T-helper 1 cell (primary cell): ENCODE measurements at regions not wholly inside any gene's neighbourhood (a gene's known extent, or its start where the extent isn't known, plus 50 kb on each side); places are given as distances from the start of the nearest gene placed in this dataset.
"Not testable (repeated sequence)": the region's sequence is repeated elsewhere in the genome, so short reads cannot be mapped to it uniquely, and the experiment has no call there.

Source experiments
- DNase-seq, 5 donors: peaks; one replicate each; pipeline ENCODE4 v3.0.0-alpha.2; 2012 to 2020

DNA sequence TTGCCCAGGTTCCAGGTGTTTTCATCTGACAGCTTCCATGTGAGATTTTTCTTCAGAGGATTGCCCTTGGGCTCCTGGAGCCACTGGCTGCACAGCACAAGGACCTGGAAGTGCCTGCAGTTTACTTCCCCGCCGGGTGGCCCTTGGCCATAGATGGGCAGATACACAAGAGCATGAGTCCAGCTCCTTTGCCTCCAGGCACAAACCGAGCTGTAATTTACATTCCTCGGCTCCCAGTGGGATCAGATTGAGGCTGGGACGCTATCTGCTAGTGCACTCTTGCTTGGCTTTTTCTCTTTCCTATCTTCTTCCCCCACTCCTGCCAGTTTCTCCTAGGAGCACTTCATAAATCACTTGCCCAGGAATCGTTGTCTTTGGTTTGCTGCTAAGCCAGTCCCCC lies 85.4 kb upstream of the RALY start:
- no peak for DNase-seq

DNA sequence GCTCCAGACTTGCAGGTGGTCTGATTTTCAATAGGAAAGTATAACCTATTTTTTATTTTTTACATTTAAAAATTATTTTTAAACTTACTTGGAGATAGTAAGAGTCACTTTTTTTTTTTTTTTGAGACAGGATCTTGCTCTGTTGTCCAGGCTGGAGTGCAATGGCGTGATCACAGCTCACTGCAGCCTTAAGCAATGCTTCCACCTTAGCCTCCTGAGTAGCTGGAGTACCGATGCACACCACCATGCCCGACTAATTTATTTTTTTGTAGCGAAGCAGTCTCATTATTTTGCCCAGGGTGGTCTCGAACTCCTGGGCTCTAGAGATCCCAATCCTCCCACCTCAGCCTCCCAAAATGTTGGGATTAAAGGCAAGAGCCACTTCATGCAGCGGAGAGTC lies 84.8 kb upstream of the RALY start:
- no peak for DNase-seq

DNA sequence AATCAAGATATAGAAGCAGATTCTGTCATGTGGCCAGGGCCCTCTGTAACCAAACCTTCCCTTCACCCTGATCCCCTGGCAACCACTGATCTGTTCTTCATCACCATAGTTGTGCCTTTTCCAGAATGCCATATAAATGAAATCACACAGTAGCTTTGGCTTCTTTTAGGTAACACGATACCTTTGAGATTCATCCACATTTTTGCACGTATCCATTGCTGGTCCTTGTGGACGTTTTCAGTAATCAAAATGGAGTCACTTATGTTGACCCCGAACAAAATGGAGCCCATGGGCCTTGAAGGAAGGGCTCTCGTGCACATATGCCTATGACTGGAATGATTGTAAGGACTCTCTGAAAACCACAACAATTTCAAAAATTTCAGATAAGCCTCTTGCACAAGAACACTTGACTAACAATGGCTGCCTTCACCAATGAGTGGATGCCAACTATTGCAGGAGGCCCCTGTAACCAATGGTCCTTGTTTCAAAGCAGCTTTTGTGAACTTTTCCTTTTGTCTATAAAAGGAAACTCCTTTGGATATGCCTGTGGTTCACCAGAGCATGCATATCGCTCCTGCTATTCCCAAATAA lies 84.3 kb upstream of the RALY start:
- no peak for DNase-seq

DNA sequence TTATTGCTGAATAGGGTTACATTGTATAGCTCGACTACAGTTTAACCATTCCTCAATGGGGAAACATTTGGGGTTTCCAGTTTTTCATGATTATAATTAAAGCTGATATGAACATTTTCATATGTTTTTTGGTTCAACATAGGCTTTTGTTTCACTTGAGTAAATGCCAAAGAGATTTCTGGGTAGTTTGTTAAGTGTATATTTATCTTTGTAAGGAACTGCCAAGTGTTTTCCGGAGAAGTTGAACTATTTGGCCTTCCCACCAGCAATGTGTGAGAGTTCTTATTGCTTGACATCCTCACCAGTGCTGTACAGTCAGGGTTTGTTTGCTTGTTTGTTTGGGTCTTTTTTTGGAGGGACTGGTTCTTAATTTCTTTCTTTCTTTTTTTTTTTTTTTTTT lies 83.7 kb upstream of the RALY start:
- DNase-seq: no peak

- no peak for DNase-seq
Observed at GRCh38 chr20:33910529-33911327, 83.0 kb upstream of the RALY start.

GRCh38 chr20:33914919-33915318 lies 78.8 kb upstream of the RALY start:
- DNase-seq: peak in 3 of 5 donors; percentile 6 to 43 (median 11)

DNA sequence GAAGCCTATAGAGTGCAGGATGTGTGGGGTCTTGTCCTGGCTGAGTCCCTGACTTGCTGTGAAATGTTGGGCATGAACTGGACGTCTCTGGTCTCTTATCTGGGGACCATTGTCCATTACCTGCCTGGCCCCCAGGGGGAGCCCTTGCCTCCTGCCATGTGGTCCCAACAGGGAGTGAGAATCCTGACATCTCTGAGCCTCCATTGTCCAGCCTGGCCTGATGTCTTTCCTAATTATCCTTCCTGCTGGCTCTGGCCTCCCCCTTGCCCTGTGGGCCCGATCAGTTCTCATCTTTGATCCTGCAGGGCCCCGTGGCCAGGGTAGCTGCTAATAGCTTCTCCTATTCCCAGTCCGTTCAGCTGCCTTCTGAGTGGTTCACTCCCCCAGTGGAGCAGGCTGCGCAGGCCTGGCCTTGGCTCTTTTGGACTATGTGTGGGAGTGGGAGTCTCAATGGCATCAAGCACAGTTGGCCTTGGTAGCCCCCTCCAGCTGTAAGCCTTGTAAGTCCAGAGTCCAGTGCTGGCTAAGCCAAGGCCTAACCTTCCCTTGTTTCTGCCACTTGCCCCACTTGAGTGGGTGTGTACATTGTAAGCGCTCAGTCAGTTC lies 77.9 kb upstream of the RALY start:
- peak; percentile 22 to 47 (median 28) for DNase-seq

GRCh38 chr20:33916768-33917167 lies 76.9 kb upstream of the RALY start:
- DNase-seq: no peak

- DNase-seq: no peak
Observed at GRCh38 chr20:33917831-33918525, 75.7 kb upstream of the RALY start.

DNA sequence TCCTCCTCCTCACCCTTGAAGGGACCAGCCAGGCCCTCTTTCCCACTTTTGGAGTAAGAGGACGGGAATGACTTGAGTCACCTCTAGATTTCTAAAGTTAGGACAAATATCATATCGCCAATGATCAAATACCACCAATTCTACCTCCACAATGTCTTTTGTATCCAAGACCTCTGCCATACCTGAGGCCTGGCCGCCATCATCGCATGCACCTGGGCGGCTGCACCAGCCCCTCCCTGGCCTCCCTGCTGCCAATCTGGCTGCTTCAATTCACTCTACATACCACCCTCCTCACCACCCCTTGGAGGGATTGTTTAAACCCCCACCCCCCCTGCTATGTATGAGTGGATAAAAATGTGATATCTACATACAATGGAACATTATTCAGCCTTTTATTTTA lies 75.0 kb upstream of the RALY start:
- no peak for DNase-seq

DNA sequence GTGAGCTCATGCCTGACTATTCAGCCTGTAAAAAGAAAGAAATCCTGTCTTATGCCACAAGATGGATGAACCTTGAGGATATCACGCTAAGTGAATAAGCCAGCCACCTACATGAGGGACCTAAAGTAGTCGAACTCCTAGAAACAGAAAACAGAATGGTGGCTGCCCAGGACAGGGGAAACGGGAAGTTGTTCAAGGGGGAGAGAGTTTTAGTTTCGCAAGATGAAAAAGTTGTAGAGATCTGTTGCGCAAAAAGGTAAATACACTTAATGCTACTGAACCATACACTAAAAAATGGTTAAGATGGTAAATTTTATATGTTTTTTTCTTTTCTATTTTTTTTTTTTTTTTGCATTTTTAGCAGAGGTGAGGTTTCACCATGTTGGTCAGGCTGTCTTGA lies 74.1 kb upstream of the RALY start:
- no peak for DNase-seq

DNA sequence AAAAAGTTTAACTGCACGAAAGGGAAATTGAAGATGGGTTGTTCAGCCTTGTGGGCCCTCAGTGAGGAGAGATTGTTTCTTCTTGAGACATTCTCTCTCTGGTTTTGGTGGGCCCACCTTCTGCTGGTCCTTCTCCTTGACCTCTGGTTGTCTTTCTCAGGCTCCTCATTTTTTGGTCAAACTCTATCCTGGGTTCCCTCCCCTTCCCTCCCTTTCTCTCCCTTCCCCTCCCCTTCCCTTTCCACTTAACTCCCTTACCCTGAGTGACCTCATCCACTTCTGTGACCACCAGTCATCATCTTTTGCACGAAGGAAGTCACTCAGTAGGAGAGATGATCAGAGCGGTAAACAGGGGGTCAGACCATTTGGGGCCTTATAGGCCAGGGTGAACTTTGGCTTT lies 71.5 kb upstream of the RALY start:
- DNase-seq: no peak

GRCh38 chr20:33923740-33924139 lies 70.0 kb upstream of the RALY start:
- no peak for DNase-seq

GRCh38 chr20:33925867-33926266 lies 67.8 kb upstream of the RALY start:
- no peak for DNase-seq

DNA sequence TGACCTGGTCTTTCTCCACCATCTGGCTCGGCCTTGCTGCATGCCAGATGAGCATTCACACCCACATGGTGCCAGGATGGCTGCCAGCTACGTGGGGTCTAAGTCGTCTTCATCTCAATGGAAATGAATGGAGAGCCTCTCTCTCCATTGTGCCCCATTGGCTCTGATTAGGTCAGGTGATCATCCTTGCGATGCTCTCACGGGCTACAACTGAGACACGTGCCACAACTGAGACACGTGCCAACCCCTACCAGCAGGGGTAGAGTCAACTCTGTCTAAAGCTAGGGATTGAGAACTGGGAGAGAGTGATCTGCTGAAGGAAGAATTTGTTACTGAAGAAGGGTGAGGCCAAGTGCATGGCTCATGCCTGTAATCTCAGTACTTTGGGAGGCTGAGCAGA lies 67.3 kb upstream of the RALY start:
- DNase-seq: no peak

DNA sequence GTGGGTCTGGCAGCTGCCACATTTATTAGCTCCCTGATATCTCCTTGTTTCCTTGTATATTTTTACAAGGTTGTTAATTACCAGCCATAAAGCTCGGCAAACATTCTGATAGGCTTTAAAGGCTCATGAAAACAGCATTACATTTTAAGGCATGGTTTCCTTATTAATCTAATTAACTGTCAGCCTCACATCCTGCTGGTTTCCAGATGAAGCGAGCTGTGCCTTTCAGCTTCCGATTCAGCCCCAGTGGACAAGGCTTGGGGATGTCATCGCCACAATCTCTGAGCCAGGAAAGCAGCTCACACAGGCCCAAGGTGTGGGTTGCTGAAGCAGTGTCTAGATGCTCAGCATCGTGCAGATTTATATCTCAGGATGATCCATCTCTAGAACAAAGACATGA lies 66.0 kb upstream of the RALY start:
- no peak for DNase-seq

- no peak for DNase-seq
Observed at GRCh38 chr20:33929917-33930316, 63.8 kb upstream of the RALY start.

- peak in 4 of 5 donors; percentile 27 to 57 (median 42) for DNase-seq
Observed at GRCh38 chr20:33933469-33933909, 60.2 kb upstream of the RALY start.

- DNase-seq: no peak
Observed at GRCh38 chr20:33936656-33937055, 57.1 kb upstream of the RALY start.

- not testable (repeated sequence) for DNase-seq
Observed at GRCh38 chr20:33939031-33939430, 54.7 kb upstream of the RALY start.

- DNase-seq: no peak
Observed at GRCh38 chr20:33940666-33941065, 53.0 kb upstream of the RALY start.
